HCT116 (cell line): ENCODE measurements at regions not wholly inside any gene's neighbourhood (a gene's known extent, or its start where the extent isn't known, plus 50 kb on each side); places are given as distances from the start of the nearest gene placed in this dataset.
A peak's percentile ranks its signal among the peaks of the same experiment; 100 is the strongest.

Experiments used
- ATAC-seq: fragments of 200-7000 bp; cut with Tn5 transposase; 2 replicates; pipeline ENCODE4 v1.9.1; 2020; ENCODE audit warnings: mild to moderate bottlenecking, moderate library complexity
- BruUV-seq: library from RNA; stranded (reverse); fragments of 400-500 nt; replicated peaks from 2 replicates; lab custom pipeline; 2021; lab: Mats Ljungman, UMichigan
- CTCF ChIA-PET: fragments of 300-600 bp; sonication (Branson Sonifier 250); formaldehyde crosslinking; loops from one replicate; lab custom pipeline; 2021; ENCODE audit warnings: antibody characterized with exemption; lab: Charles Lee
- POLR2A ChIA-PET: fragments of 300-600, 350-600 bp; sonication (Branson Sonifier 250); formaldehyde crosslinking; loops from one replicate; lab custom pipeline; 2021; ENCODE audit warnings: antibody characterized with exemption; lab: Charles Lee
- RAD21 ChIA-PET, 2 experiments: fragments of 300-600 bp; sonication (Branson Sonifier 250); formaldehyde crosslinking; loops; one replicate each; lab custom pipeline; 2023; ENCODE audit warnings: low total read pairs in 2 of 2; ENCODE audit not compliant: uncharacterized antibody in 2 of 2, unreplicated experiment in 2 of 2, low non-redundant PET in 1 of 2; lab: Charles Lee
- DNase-seq: peaks from one replicate; pipeline ENCODE4 v3.0.0-alpha.2; 2010; ENCODE audit warnings: low read depth, low spot score
- H2AFZ ChIP-seq: fragments of 200-600 bp; shearing (Covaris generic), sonication (generic); 2 replicates; pipeline ENCODE4 v1.6.1; 2017; ENCODE audit warnings: low read depth, mixed run types, mixed read lengths, antibody characterized with exemption, low read length; ENCODE audit not compliant: poor library complexity, severe bottlenecking
- H3K27ac ChIP-seq: 2 replicates; pipeline ENCODE4 v1.5.1; 2012; ENCODE audit warnings: low read depth, low read length
- H3K27me3 ChIP-seq: fragments of 200-600 bp; sonication (generic); 2 replicates; pipeline ENCODE4 v1.6.1; 2016; ENCODE audit warnings: mixed run types, low read length, mixed read lengths; ENCODE audit not compliant: insufficient read depth
- H3K36me3 ChIP-seq, 2 experiments: fragments of 200-500 bp in 1 of 2; fragments of 200-600 bp in 1 of 2; sonication (Bioruptor generic) in 1 of 2; sonication (generic) in 1 of 2; 2 replicates each; pipeline versions ENCODE4 v1.5.1 to v1.6.1; 2014 to 2016; ENCODE audit warnings: low read length in 2 of 2, inconsistent platforms in 1 of 2, mixed read lengths in 1 of 2, mixed run types in 1 of 2; ENCODE audit not compliant: insufficient read depth in 2 of 2, control insufficient read depth in 1 of 2
- H3K4me1 ChIP-seq, 2 experiments: fragments of 200-600 bp in 1 of 2; sonication (generic) in 1 of 2; 2 replicates each; pipeline versions ENCODE4 v1.5.1 to v1.6.1; 2012 to 2017; ENCODE audit warnings: low read length in 2 of 2, inconsistent platforms in 1 of 2, mild to moderate bottlenecking in 1 of 2, mixed read lengths in 1 of 2, mixed run types in 1 of 2, moderate library complexity in 1 of 2; ENCODE audit not compliant: insufficient read depth in 2 of 2, control insufficient read depth in 1 of 2
- H3K4me2 ChIP-seq: fragments of 200-600 bp; sonication (generic); 2 replicates; pipeline ENCODE4 v1.6.1; 2017; ENCODE audit warnings: mixed run types, low read length, mixed read lengths
- H3K4me3 ChIP-seq, 2 experiments: fragments of 200-600 bp in 1 of 2; sonication (generic) in 1 of 2; replicated peaks in 1 of 2; 2 replicates each; pipeline ENCODE4 v1.5.1; 2011 to 2016; ENCODE audit warnings: low read length in 2 of 2, control low read depth in 1 of 2, low read depth in 1 of 2, mild to moderate bottlenecking in 1 of 2, mixed read lengths in 1 of 2, mixed run types in 1 of 2
- H3K79me2 ChIP-seq: fragments of 200-600 bp; sonication (generic); 2 replicates; pipeline ENCODE4 v1.6.1; 2017; ENCODE audit warnings: mild to moderate bottlenecking, mixed run types, low read length, moderate library complexity, mixed read lengths; ENCODE audit not compliant: insufficient read depth
- H3K9ac ChIP-seq: fragments of 200-600 bp; sonication (generic); 2 replicates; pipeline ENCODE4 v1.6.1; 2016; ENCODE audit warnings: low read length, mixed read lengths
- H3K9me2 ChIP-seq: fragments of 200-600 bp; sonication (generic), shearing (Covaris generic); 2 replicates; pipeline ENCODE4 v1.6.1; 2017; ENCODE audit warnings: mixed run types, mild to moderate bottlenecking, moderate library complexity; ENCODE audit not compliant: insufficient read depth
- H3K9me3 ChIP-seq, 2 experiments: fragments of 200-500 bp in 1 of 2; fragments of 200-600 bp in 1 of 2; sonication (Bioruptor generic) in 1 of 2; sonication (generic) in 1 of 2; 2 replicates each; pipeline ENCODE4 v1.6.1; 2014 to 2017; ENCODE audit warnings: low read length in 2 of 2, mixed read lengths in 2 of 2, inconsistent platforms in 1 of 2, low read depth in 1 of 2, mild to moderate bottlenecking in 1 of 2, mixed run types in 1 of 2, moderate library complexity in 1 of 2; ENCODE audit not compliant: control insufficient read depth in 1 of 2, insufficient read depth in 1 of 2
- H4K20me1 ChIP-seq: fragments of 200-600 bp; sonication (generic), shearing (Covaris generic); 2 replicates; pipeline ENCODE4 v1.6.1; 2017; ENCODE audit warnings: mixed run types, mild to moderate bottlenecking, moderate library complexity; ENCODE audit not compliant: insufficient read depth
- CEBPB ChIP-seq: IDR thresholded peaks from 2 replicates; pipeline ENCODE4 v1.6.1; 2012; ENCODE audit warnings: low read depth
- FOSL1 ChIP-seq: IDR thresholded peaks from 2 replicates; pipeline ENCODE4 v1.6.1; 2012; ENCODE audit warnings: low read depth
- RAD21 ChIP-seq: IDR thresholded peaks from 2 replicates; pipeline ENCODE4 v1.6.1; 2012; ENCODE audit warnings: low read depth, mild to moderate bottlenecking
- SP1 ChIP-seq: IDR thresholded peaks from 2 replicates; pipeline ENCODE4 v1.6.1; 2012; ENCODE audit warnings: low read depth
- intact Hi-C: fragments of 100-400 bp; cut with micrococcal nuclease; formaldehyde crosslinking; loops from 2 replicates; pipeline ENCODE4 v1.10.0; 2022
- TF ChIP-seq, protein P1 (sequence below): IDR thresholded peaks from 2 replicates; pipeline ENCODE4 v1.6.1; 2012

DNA sequence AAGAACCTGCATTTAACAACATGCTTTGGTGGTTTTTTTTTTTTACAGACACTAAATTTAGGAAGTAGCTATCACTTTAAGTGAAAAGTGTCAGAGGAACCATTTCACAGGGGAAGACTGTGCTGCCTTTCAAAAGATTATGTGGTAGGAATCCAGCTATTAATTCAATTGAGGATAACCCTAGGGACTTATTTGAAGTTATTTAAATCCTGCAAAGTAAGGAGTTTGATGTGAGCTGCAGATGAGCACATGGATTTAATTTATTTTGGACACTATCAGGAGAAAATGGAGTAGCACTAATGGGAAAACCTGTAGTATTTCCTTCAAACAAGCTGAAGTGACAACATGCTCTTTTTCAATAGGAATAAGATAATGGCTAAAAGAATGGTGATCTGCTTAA lies 419.8 kb downstream of the ANKRD7 start (continued):
- TF ChIP-seq, protein P1, sequence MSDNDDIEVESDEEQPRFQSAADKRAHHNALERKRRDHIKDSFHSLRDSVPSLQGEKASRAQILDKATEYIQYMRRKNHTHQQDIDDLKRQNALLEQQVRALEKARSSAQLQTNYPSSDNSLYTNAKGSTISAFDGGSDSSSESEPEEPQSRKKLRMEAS, result no peak
- TF ChIP-seq, all 23 proteins: peak for 0

DNA sequence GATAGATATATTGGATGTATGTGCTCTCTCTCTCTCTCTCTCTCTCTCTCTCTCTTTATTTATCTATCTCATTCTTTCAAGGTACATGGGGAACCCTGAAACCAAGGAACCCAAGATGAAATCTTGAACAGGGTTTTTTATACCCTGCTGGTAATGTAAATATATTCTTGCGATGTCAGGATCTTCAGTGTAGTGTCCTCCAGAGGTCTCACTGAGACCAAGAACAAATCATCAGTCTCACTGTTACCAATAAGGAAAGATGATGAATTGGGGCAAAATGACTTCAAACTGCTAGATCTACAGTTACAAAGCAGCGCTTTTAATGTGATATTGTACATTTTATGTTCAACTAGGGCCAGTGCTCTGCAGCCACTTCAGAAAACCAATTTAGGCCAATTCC lies 423.5 kb downstream of the ANKRD7 start:
- Histone ChIP-seq H2AFZ (no peak overlapping the region), H3K4me1 (no peaks in the 10 kb centered on the region), H3K27me3 (no peaks in the 10 kb centered on the region), H3K27ac (no peak overlapping the region), H3K9me2 (no peaks in the 10 kb centered on the region), H3K9me3 (no peaks in the 10 kb centered on the region), H3K4me3 (no peak overlapping the region), H3K4me2 (no peak overlapping the region), H3K36me3 (no peaks in the 10 kb centered on the region), H3K79me2 (no peaks in the 10 kb centered on the region), H3K9ac (no peak overlapping the region), H4K20me1 (no peaks in the 10 kb centered on the region)
- no TSS peak for BruUV-seq
- ChIA-PET CTCF (no interaction called here), RAD21 (no interaction called here), POLR2A (no interaction called here)
- intact Hi-C loops, result no loop called here
- TF ChIP-seq RAD21 (peak; percentile 27; the same call in 1 of the 2 replicates), CEBPB (no peak), FOSL1 (no peak)
- ATAC-seq (no peak), DNase-seq (no peak)

DNA sequence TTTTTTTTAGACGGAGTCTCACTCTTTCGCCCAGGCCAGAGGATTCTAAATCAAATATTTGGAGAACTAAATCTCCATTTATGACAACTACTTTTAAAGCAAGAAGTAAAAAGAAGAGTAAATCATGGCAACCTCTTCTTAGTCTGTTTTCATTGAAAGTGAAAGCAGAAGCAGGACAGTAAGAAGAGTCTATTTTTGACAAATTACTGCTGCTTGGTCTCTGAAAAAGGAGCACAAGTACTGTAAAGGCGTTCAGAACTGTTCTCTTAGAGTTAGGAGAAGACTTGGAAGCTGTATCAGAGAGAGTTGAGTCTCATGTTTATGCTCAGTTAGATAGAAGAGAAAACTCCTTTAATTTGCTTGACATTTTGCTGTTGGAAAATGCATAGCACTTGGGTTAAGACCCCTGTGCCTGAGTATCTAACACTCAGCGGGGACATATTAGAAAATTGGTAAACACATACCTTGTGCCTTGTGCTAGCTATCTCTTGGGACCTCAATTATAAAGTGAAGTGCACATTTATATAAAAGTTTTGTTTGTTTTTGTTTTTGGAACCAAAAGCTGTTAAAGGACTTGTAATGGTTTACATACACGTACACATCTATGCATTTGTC lies 433.0 kb downstream of the ANKRD7 start:
- Histone ChIP-seq H2AFZ (no peak overlapping the region), H3K36me3 (no peaks in the 10 kb centered on the region), H3K4me2 (no peak overlapping the region), H4K20me1 (no peaks in the 10 kb centered on the region), H3K27ac (no peak overlapping the region), H3K4me3 (no peak overlapping the region), H3K27me3 (no peaks in the 10 kb centered on the region), H3K9ac (no peak overlapping the region), H3K9me3 (no peaks in the 10 kb centered on the region), H3K4me1 (no peaks in the 10 kb centered on the region), H3K79me2 (no peaks in the 10 kb centered on the region), H3K9me2 (no peaks in the 10 kb centered on the region; the same call in 1 of the 2 replicates)
- BruUV-seq, result no TSS peak
- ChIA-PET POLR2A (no interaction called here), RAD21 (no interaction called here), CTCF (no interaction called here)
- ATAC-seq (no peak), DNase-seq (no peak)
- intact Hi-C loops, result no loop called here
- TF ChIP-seq SP1, result no peak
